ENCODE measurements at regions not wholly inside any gene's neighbourhood (a gene's known extent, or its start where the extent isn't known, plus 50 kb on each side); places are given as distances from the start of the nearest gene placed in this dataset.
"Not testable (repeated sequence)": the region's sequence is repeated elsewhere in the genome, so short reads cannot be mapped to it uniquely, and the experiment has no call there.

- Histone ChIP-seq H3K27me3 (ENCODE audit: low read length) (no peaks in the 10 kb centered on the region; the same call in 1 of the 2 replicates), H3K4me2 (ENCODE audit: low read depth, low read length, poor library complexity, severe bottlenecking) (no peak overlapping the region), H3K4me3 (ENCODE audit: insufficient read depth, low read length, poor library complexity, severe bottlenecking) (no peak overlapping the region), H3K36me3 (ENCODE audit: low read length) (no peaks in the 10 kb centered on the region), H3K27ac (ENCODE audit: low read depth, low read length) (no peak overlapping the region), H3K9me3 (ENCODE audit: insufficient read depth, low read length) (no peaks in the 10 kb centered on the region), H2AFZ (ENCODE audit: low read depth, low read length, severe bottlenecking) (no peak overlapping the region), H3K79me2 (ENCODE audit: insufficient read depth, low read length) (no peaks in the 10 kb centered on the region), H3F3A (ENCODE audit: insufficient read depth) (no peaks in the 10 kb centered on the region), H3K9me2 (replicated peaks; ENCODE audit: insufficient read depth, low read length) (no peaks in the 10 kb centered on the region), H3K9ac (ENCODE audit: low read length) (no peak overlapping the region), H4K20me1 (ENCODE audit: low read depth, low read length) (no peaks in the 10 kb centered on the region)
- TF ChIP-seq EZH2phosphoT487 (conservative IDR thresholded peaks at IDR 0.05; ENCODE audit: low read length), result no peak
- TF ChIP-seq, protein P1, sequence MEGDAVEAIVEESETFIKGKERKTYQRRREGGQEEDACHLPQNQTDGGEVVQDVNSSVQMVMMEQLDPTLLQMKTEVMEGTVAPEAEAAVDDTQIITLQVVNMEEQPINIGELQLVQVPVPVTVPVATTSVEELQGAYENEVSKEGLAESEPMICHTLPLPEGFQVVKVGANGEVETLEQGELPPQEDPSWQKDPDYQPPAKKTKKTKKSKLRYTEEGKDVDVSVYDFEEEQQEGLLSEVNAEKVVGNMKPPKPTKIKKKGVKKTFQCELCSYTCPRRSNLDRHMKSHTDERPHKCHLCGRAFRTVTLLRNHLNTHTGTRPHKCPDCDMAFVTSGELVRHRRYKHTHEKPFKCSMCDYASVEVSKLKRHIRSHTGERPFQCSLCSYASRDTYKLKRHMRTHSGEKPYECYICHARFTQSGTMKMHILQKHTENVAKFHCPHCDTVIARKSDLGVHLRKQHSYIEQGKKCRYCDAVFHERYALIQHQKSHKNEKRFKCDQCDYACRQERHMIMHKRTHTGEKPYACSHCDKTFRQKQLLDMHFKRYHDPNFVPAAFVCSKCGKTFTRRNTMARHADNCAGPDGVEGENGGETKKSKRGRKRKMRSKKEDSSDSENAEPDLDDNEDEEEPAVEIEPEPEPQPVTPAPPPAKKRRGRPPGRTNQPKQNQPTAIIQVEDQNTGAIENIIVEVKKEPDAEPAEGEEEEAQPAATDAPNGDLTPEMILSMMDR (IDR thresholded peaks at IDR 0.05; ENCODE audit: insufficient read depth, low read length, poor library complexity, severe bottlenecking), result no peak
These were observed 160.1 kb downstream of the MTERF1 start for GRCh38 chr7:91720260-91720937.

GRCh38 chr7:91722831-91723230 is 157.7 kb downstream of the MTERF1 start:
- no peaks in the 10 kb centered on the region for H3F3A ChIP-seq (ENCODE audit: insufficient read depth)
- no peaks in the 10 kb centered on the region; the same call in 1 of the 2 replicates for H3K27me3 ChIP-seq (ENCODE audit: low read length)
- no peak overlapping the region for H3K4me3 ChIP-seq (ENCODE audit: insufficient read depth, low read length, poor library complexity, severe bottlenecking)
- no peaks in the 10 kb centered on the region for H3K36me3 ChIP-seq (ENCODE audit: low read length)
- H3K9me3 ChIP-seq (ENCODE audit: insufficient read depth, low read length), result no peaks in the 10 kb centered on the region
- H3K79me2 ChIP-seq (ENCODE audit: insufficient read depth, low read length), result no peaks in the 10 kb centered on the region
- H3K9ac ChIP-seq (ENCODE audit: low read length), result no peak overlapping the region
- TF ChIP-seq, protein P1 (IDR thresholded peaks at IDR 0.05; ENCODE audit: insufficient read depth, low read length, poor library complexity, severe bottlenecking), result no peak
- no peak for TF ChIP-seq EZH2phosphoT487 (conservative IDR thresholded peaks at IDR 0.05; ENCODE audit: low read length)
- no peak overlapping the region for H3K27ac ChIP-seq (ENCODE audit: low read depth, low read length)
- no peaks in the 10 kb centered on the region for H4K20me1 ChIP-seq (ENCODE audit: low read depth, low read length)
- no peaks in the 10 kb centered on the region for H3K9me2 ChIP-seq (replicated peaks; ENCODE audit: insufficient read depth, low read length)
- no peak overlapping the region for H2AFZ ChIP-seq (ENCODE audit: low read depth, low read length, severe bottlenecking)
- H3K4me2 ChIP-seq (ENCODE audit: low read depth, low read length, poor library complexity, severe bottlenecking), result no peak overlapping the region

DNA sequence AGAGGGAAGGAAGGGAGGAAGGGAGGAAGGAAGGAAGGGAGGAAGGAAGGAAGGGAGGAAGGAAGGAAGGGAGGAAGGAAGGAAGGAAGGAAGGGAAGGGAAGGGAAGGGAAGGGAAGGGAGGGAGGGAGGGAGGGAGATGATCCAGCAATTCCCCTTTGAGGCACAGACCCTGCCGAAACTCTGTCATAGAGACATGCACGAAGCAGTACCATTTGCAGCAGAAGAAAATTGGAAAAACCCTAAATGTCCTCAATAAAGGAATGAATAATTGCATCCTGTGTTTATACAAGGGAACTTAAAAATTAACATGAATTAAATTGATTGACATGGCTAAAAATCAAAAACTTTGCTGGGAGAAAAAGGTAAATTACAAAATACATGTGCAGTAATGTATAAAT is 151.5 kb downstream of the MTERF1 start:
- not testable (repeated sequence) for H3K9me3 ChIP-seq (ENCODE audit: insufficient read depth, low read length); H3K36me3 ChIP-seq (ENCODE audit: low read length); H3K9me2 ChIP-seq (replicated peaks; ENCODE audit: insufficient read depth, low read length); H3F3A ChIP-seq (ENCODE audit: insufficient read depth); H3K27ac ChIP-seq (ENCODE audit: low read depth, low read length); H4K20me1 ChIP-seq (ENCODE audit: low read depth, low read length); H3K4me3 ChIP-seq (ENCODE audit: insufficient read depth, low read length, poor library complexity, severe bottlenecking); H3K4me2 ChIP-seq (ENCODE audit: low read depth, low read length, poor library complexity, severe bottlenecking); H3K79me2 ChIP-seq (ENCODE audit: insufficient read depth, low read length); H2AFZ ChIP-seq (ENCODE audit: low read depth, low read length, severe bottlenecking); H3K9ac ChIP-seq (ENCODE audit: low read length); H3K27me3 ChIP-seq (ENCODE audit: low read length)

DNA sequence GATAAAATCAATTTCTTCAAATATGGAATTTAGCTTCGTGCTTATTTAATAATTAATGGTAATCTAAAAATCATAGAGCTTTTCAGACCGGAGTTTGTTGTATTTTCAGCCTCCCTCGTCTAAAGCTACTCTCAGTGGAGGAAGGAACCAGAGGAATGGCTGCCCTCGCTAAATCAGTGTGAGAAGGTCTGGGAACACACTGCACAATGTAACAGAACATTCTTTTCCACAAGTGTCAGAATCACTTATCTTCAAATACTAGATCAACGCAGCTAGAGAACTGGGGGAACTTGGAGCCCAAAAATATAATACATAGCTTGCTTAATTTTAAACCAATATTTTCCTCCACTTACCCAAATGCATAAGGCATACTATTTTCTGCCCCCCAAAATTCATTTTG is 148.5 kb downstream of the MTERF1 start:
- Histone ChIP-seq H3K9me3 (ENCODE audit: insufficient read depth, low read length) (no peaks in the 10 kb centered on the region), H3F3A (ENCODE audit: insufficient read depth) (no peaks in the 10 kb centered on the region)

More for the DNA sequence above, 148.5 kb downstream of the MTERF1 start:
- no peak for TF ChIP-seq EZH2phosphoT487 (conservative IDR thresholded peaks at IDR 0.05; ENCODE audit: low read length)
- TF ChIP-seq, protein P1 (IDR thresholded peaks at IDR 0.05; ENCODE audit: insufficient read depth, low read length, poor library complexity, severe bottlenecking), result no peak
- Histone ChIP-seq H3K4me3 (ENCODE audit: insufficient read depth, low read length, poor library complexity, severe bottlenecking) (no peak overlapping the region), H4K20me1 (ENCODE audit: low read depth, low read length) (no peaks in the 10 kb centered on the region), H3K36me3 (ENCODE audit: low read length) (no peaks in the 10 kb centered on the region), H3K27ac (ENCODE audit: low read depth, low read length) (no peak overlapping the region), H3K79me2 (ENCODE audit: insufficient read depth, low read length) (no peaks in the 10 kb centered on the region), H3K9ac (ENCODE audit: low read length) (no peak overlapping the region), H2AFZ (ENCODE audit: low read depth, low read length, severe bottlenecking) (no peak overlapping the region), H3K27me3 (ENCODE audit: low read length) (no peaks in the 10 kb centered on the region), H3K4me2 (ENCODE audit: low read depth, low read length, poor library complexity, severe bottlenecking) (no peak overlapping the region), H3K9me2 (replicated peaks; ENCODE audit: insufficient read depth, low read length) (no peaks in the 10 kb centered on the region)

Data from SU-DHL-6 (cell line).